Tibial nerve (tissue), 3 donors: ENCODE measurements at regions not wholly inside any gene's neighbourhood (a gene's known extent, or its start where the extent isn't known, plus 50 kb on each side); places are given as distances from the start of the nearest gene placed in this dataset.

Experiments used
- CTCF ChIP-seq, 5 experiments: fragments of 200-600 bp in 3 of 5; fragments of 450-650 bp in 2 of 5; sonication (generic) in 3 of 5; IDR thresholded peaks; one replicate each; pipeline ENCODE4 v1.5.1; 2016 to 2019; ENCODE audit warnings: antibody characterized with exemption in 5 of 5, mild to moderate bottlenecking in 3 of 5, moderate library complexity in 2 of 5
- POLR2A ChIP-seq, 2 donors: fragments of 450-650 bp; IDR thresholded peaks; one replicate each; pipeline ENCODE4 v1.6.1; 2017; ENCODE audit warnings: antibody characterized with exemption in 2 of 2, mild to moderate bottlenecking in 2 of 2, moderate library complexity in 2 of 2

GRCh38 chr5:24222876-24223275 is 421.9 kb downstream of the CDH10 start:
- TF ChIP-seq CTCF (IDR thresholded peaks at IDR 0.05): no peak
- no peak for TF ChIP-seq POLR2A (IDR thresholded peaks at IDR 0.05)
